IMR-90 (cell line): ENCODE measurements at regions not wholly inside any gene's neighbourhood (a gene's known extent, or its start where the extent isn't known, plus 50 kb on each side); places are given as distances from the start of the nearest gene placed in this dataset.
A peak's percentile ranks its signal among the peaks of the same experiment; 100 is the strongest.

ENCODE experiments used
- ATAC-seq: fragments of 200-7000 bp; cut with Tn5 transposase; 2 replicates; pipeline ENCODE4 v1.9.1; 2020; ENCODE audit warnings: low read depth, mild to moderate bottlenecking, moderate library complexity
- BruUV-seq: library from RNA; stranded (reverse); fragments of 400-500 nt; replicated peaks from 2 replicates; lab custom pipeline; 2021; lab: Mats Ljungman, UMichigan
- CTCF ChIA-PET: fragments of 300-600 bp; formaldehyde crosslinking; extraction: SDS; loops from one replicate; lab custom pipeline; 2021; ENCODE audit warnings: antibody characterized with exemption; lab: Yijun Ruan, JAX
- POLR2A ChIA-PET: fragments of 300-600 bp; sonication (Branson Sonifier 250); formaldehyde crosslinking; loops from one replicate; lab custom pipeline; 2022; ENCODE audit warnings: antibody characterized with exemption; ENCODE audit not compliant: unreplicated experiment; lab: Charles Lee
- DNase-seq: peaks from one replicate; pipeline ENCODE4 v3.0.0; 2013
- H2AFZ ChIP-seq: replicated peaks from 2 replicates; pipeline ENCODE3; 2013; ENCODE audit warnings: low read length, mild to moderate bottlenecking; ENCODE audit not compliant: poor library complexity
- H2AK5ac ChIP-seq: 2 replicates; pipeline ENCODE4 v1.6.1; 2013; ENCODE audit warnings: low read depth, low read length, inconsistent platforms
- H2AK9ac ChIP-seq: replicated peaks from 2 replicates; pipeline ENCODE3; 2013; ENCODE audit warnings: mild to moderate bottlenecking, low read depth, low read length, moderate library complexity; ENCODE audit not compliant: poor library complexity
- H2BK120ac ChIP-seq: 2 replicates; pipeline ENCODE4 v1.6.1; 2013; ENCODE audit warnings: low read depth, low read length, inconsistent platforms
- H2BK15ac ChIP-seq: 3 replicates; pipeline ENCODE4 v1.6.1; 2013; ENCODE audit warnings: low read depth, low read length, inconsistent platforms
- H2BK20ac ChIP-seq: 2 replicates; pipeline ENCODE4 v1.6.1; 2013; ENCODE audit warnings: low read depth, mild to moderate bottlenecking, inconsistent platforms, low read length, moderate library complexity
- H2BK5ac ChIP-seq: 2 replicates; pipeline ENCODE4 v1.6.1; 2013; ENCODE audit warnings: mild to moderate bottlenecking, low read depth, low read length, inconsistent platforms; ENCODE audit not compliant: poor library complexity, severe bottlenecking
- H3K14ac ChIP-seq: replicated peaks from 2 replicates; pipeline ENCODE4 v1.6.1; 2013; ENCODE audit warnings: low read depth, low read length, inconsistent platforms
- H3K18ac ChIP-seq: 2 replicates; pipeline ENCODE4 v1.6.1; 2013; ENCODE audit warnings: low read depth, low read length, control low read depth
- H3K23ac ChIP-seq: 2 replicates; pipeline ENCODE4 v1.6.1; 2013; ENCODE audit warnings: low read depth, low read length, inconsistent platforms
- H3K27ac ChIP-seq: 2 replicates; pipeline ENCODE4 v1.5.1; 2013; ENCODE audit warnings: mild to moderate bottlenecking, control low read depth, low read length; ENCODE audit not compliant: insufficient read depth
- H3K27me3 ChIP-seq: 2 replicates; pipeline ENCODE4 v1.6.1; 2013; ENCODE audit warnings: low read length; ENCODE audit not compliant: control insufficient read depth, insufficient read depth
- H3K36me3 ChIP-seq: 2 replicates; pipeline ENCODE4 v1.6.1; 2013; ENCODE audit warnings: low read length, mixed read lengths; ENCODE audit not compliant: control insufficient read depth, insufficient read depth
- H3K4ac ChIP-seq: 2 replicates; pipeline ENCODE4 v1.6.1; 2013; ENCODE audit warnings: low read depth, low read length, inconsistent platforms
- H3K4me1 ChIP-seq: 2 replicates; pipeline ENCODE4 v1.6.1; 2013; ENCODE audit warnings: low read length, mixed read lengths; ENCODE audit not compliant: control insufficient read depth, insufficient read depth
- H3K4me2 ChIP-seq: 2 replicates; pipeline ENCODE4 v1.6.1; 2013; ENCODE audit warnings: low read depth, mild to moderate bottlenecking, control low read depth, low read length, moderate library complexity
- H3K4me3 ChIP-seq: 2 replicates; pipeline ENCODE4 v1.5.1; 2013; ENCODE audit warnings: low read depth, mild to moderate bottlenecking, control low read depth, low read length, moderate library complexity; ENCODE audit not compliant: insufficient read depth
- H3K56ac ChIP-seq: 2 replicates; pipeline ENCODE4 v1.6.1; 2013; ENCODE audit warnings: low read length, inconsistent platforms; ENCODE audit not compliant: insufficient read depth; ENCODE audit errors: extremely low read depth
- H3K79me1 ChIP-seq, 2 experiments: 2 replicates each; pipeline ENCODE4 v1.6.1; 2013; ENCODE audit warnings: low read length in 2 of 2, inconsistent platforms in 1 of 2, low read depth in 1 of 2
- H3K9ac ChIP-seq: 2 replicates; pipeline ENCODE4 v1.6.1; 2013; ENCODE audit warnings: low read depth, low read length, control low read depth
- H3K9me1 ChIP-seq: 2 replicates; pipeline ENCODE4 v1.6.1; 2013; ENCODE audit warnings: low read length, inconsistent platforms; ENCODE audit not compliant: insufficient read depth
- H3K9me3 ChIP-seq: 2 replicates; pipeline ENCODE4 v1.6.1; 2013; ENCODE audit warnings: low read length; ENCODE audit not compliant: control insufficient read depth, insufficient read depth
- H4K20me1 ChIP-seq: 2 replicates; pipeline ENCODE4 v1.6.1; 2013; ENCODE audit warnings: low read length, inconsistent platforms; ENCODE audit not compliant: insufficient read depth
- H4K5ac ChIP-seq: 2 replicates; pipeline ENCODE4 v1.6.1; 2013; ENCODE audit warnings: mild to moderate bottlenecking, low read depth, low read length, control low read depth
- H4K8ac ChIP-seq, 2 experiments: 2 replicates each; pipeline ENCODE4 v1.6.1; 2013; ENCODE audit warnings: low read depth in 2 of 2, low read length in 2 of 2, control low read depth in 1 of 2, inconsistent platforms in 1 of 2
- H4K91ac ChIP-seq: 2 replicates; pipeline ENCODE4 v1.6.1; 2013; ENCODE audit warnings: low read depth, low read length, inconsistent platforms; ENCODE audit not compliant: insufficient read depth
- BHLHE40 ChIP-seq: fragments of 150-350 bp; IDR thresholded peaks from 2 replicates; pipeline ENCODE4 v1.6.1; 2016; ENCODE audit warnings: mild to moderate bottlenecking, low read depth, low read length
- CEBPB ChIP-seq: IDR thresholded peaks from 2 replicates; pipeline ENCODE4 v1.6.1; 2012; ENCODE audit warnings: low read depth, low read length, improper control_type of control experiment
- CHD1 ChIP-seq: IDR thresholded peaks from 2 replicates; pipeline ENCODE4 v1.6.1; 2012; ENCODE audit warnings: low read depth, low read length, improper control_type of control experiment
- FOS ChIP-seq: fragments of 150-350 bp; IDR thresholded peaks from 2 replicates; pipeline ENCODE4 v1.6.1; 2016; ENCODE audit warnings: low read depth, low read length
- MAFK ChIP-seq: IDR thresholded peaks from 2 replicates; pipeline ENCODE4 v1.6.1; 2012; ENCODE audit warnings: low read depth, low read length, improper control_type of control experiment
- MAZ ChIP-seq: IDR thresholded peaks from 2 replicates; pipeline ENCODE4 v1.6.1; 2012; ENCODE audit warnings: low read depth, mild to moderate bottlenecking, low read length, improper control_type of control experiment, moderate library complexity, borderline replicate concordance
- MXI1 ChIP-seq: IDR thresholded peaks from 2 replicates; pipeline ENCODE4 v1.6.1; 2012; ENCODE audit warnings: low read depth, mild to moderate bottlenecking, low read length, moderate library complexity, borderline replicate concordance
- NFE2L2 ChIP-seq: fragments of 150-350 bp; IDR thresholded peaks from 2 replicates; pipeline ENCODE4 v1.6.1; 2016; ENCODE audit warnings: low read depth, mild to moderate bottlenecking, low read length
- POLR2A ChIP-seq: IDR thresholded peaks from 2 replicates; pipeline ENCODE4 v1.6.1; 2012; ENCODE audit warnings: mild to moderate bottlenecking, low read depth, low read length
- RAD21 ChIP-seq: IDR thresholded peaks from 2 replicates; pipeline ENCODE4 v1.6.1; 2012; ENCODE audit warnings: low read length, improper control_type of control experiment
- RCOR1 ChIP-seq: IDR thresholded peaks from 2 replicates; pipeline ENCODE4 v1.6.1; 2012; ENCODE audit warnings: mild to moderate bottlenecking, low read length, improper control_type of control experiment; ENCODE audit not compliant: insufficient replicate concordance
- RFX5 ChIP-seq: IDR thresholded peaks from 2 replicates; pipeline ENCODE4 v1.8.0; 2012; ENCODE audit warnings: low read depth, mild to moderate bottlenecking, low read length, moderate library complexity
- SMC3 ChIP-seq: fragments of 150-350 bp; IDR thresholded peaks from 2 replicates; pipeline ENCODE4 v1.6.1; 2016; ENCODE audit warnings: low read depth, mild to moderate bottlenecking, antibody characterized with exemption, low read length, moderate library complexity
- WGBS, 2 experiments: methylation state at CpG; one replicate each; pipeline versions ENCODE4 v1.1.5 to v1.1.7; 2013; ENCODE audit warnings: missing lambda C conversion rate in 2 of 2; ENCODE audit not compliant: insufficient read length in 1 of 2; ENCODE audit errors: extremely low coverage in 2 of 2; 5-methylcytosine and 5-hydroxymethylcytosine counted together
- dilution Hi-C: fragments of 300-500 bp; cut with HindIII; formaldehyde crosslinking; loops from one replicate; pipeline ENCODE4 v1.14.3; 2018; ENCODE audit warnings: low sequenced_read_pairs; ENCODE audit not compliant: unreplicated experiment
- in situ Hi-C: fragments of 300-500 bp; cut with MboI; formaldehyde crosslinking; loops from 3 replicates; pipeline ENCODE4 v1.14.3; 2019; ENCODE audit warnings: low sequenced_read_pairs, inconsistent platforms, mixed read lengths
- intact Hi-C: fragments of 100-400 bp; cut with micrococcal nuclease; formaldehyde crosslinking; loops from 2 replicates; pipeline ENCODE4 v1.10.0; 2022
- TF ChIP-seq, protein P1 (sequence below): fragments of 150-350 bp; IDR thresholded peaks from 2 replicates; pipeline ENCODE4 v1.6.1; 2017; ENCODE audit warnings: mild to moderate bottlenecking, antibody characterized with exemption, low read length, low read depth
- TF ChIP-seq, protein P2 (sequence below): fragments of 150-350 bp; IDR thresholded peaks from 2 replicates; pipeline ENCODE4 v1.6.1; 2016; ENCODE audit warnings: low read depth, mild to moderate bottlenecking, low read length, moderate library complexity, borderline replicate concordance
- TF ChIP-seq, protein P3 (sequence below): conservative IDR thresholded peaks from 2 replicates; pipeline ENCODE4 v1.5.1; 2012; ENCODE audit warnings: mild to moderate bottlenecking, low read depth, low read length, improper control_type of control experiment

DNA sequence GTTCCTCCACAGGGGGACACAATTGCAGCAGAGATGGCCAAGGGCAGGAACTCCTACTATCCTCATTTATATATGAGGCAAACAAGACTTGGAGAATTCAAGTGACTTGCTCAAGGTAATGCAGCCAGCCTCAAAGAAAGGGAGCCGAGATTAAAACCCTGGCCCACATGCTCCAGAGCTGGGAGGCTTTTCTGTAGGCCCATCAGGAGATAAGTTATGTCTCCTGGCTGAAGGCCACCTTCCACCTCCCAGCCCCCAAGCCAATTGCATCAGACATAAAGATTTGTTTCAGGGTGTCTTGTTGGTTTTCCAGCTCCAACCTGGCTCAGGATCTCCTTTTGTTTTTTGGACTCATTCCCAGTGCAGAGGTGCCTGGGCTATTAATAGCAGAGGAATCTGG is 59.5 kb downstream of the SMIM38 start:
- no peaks in the 10 kb centered on the region for H3K36me3 ChIP-seq
- in situ Hi-C loops (no loop called here), intact Hi-C loops (no loop called here), dilution Hi-C loops (no loop called here)
- H3K14ac ChIP-seq, result 0 out of 2 replicates have a peak overlapping the region, but pooled peaks have one; percentile 17
- no TSS peak for BruUV-seq
- H4K20me1 ChIP-seq, result 0 out of 2 replicates have a peak, but pooled peaks cover 5% of the 10 kb centered on the region
- H4K91ac ChIP-seq, result no peak overlapping the region
- TF ChIP-seq, protein P1, sequence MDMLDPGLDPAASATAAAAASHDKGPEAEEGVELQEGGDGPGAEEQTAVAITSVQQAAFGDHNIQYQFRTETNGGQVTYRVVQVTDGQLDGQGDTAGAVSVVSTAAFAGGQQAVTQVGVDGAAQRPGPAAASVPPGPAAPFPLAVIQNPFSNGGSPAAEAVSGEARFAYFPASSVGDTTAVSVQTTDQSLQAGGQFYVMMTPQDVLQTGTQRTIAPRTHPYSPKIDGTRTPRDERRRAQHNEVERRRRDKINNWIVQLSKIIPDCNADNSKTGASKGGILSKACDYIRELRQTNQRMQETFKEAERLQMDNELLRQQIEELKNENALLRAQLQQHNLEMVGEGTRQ, result no peak
- no peak for TF ChIP-seq RCOR1
- TF ChIP-seq SMC3, result no peak
- no peak for TF ChIP-seq BHLHE40
- TF ChIP-seq CEBPB, result no peak
- TF ChIP-seq CHD1, result no peak
- no peak for TF ChIP-seq POLR2A
- no peak for TF ChIP-seq MXI1
- no peak for TF ChIP-seq MAFK
- no peak for TF ChIP-seq RFX5
- TF ChIP-seq, protein P2, sequence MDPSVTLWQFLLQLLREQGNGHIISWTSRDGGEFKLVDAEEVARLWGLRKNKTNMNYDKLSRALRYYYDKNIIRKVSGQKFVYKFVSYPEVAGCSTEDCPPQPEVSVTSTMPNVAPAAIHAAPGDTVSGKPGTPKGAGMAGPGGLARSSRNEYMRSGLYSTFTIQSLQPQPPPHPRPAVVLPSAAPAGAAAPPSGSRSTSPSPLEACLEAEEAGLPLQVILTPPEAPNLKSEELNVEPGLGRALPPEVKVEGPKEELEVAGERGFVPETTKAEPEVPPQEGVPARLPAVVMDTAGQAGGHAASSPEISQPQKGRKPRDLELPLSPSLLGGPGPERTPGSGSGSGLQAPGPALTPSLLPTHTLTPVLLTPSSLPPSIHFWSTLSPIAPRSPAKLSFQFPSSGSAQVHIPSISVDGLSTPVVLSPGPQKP, result no peak
- no peak for TF ChIP-seq FOS
- TF ChIP-seq, protein P3, sequence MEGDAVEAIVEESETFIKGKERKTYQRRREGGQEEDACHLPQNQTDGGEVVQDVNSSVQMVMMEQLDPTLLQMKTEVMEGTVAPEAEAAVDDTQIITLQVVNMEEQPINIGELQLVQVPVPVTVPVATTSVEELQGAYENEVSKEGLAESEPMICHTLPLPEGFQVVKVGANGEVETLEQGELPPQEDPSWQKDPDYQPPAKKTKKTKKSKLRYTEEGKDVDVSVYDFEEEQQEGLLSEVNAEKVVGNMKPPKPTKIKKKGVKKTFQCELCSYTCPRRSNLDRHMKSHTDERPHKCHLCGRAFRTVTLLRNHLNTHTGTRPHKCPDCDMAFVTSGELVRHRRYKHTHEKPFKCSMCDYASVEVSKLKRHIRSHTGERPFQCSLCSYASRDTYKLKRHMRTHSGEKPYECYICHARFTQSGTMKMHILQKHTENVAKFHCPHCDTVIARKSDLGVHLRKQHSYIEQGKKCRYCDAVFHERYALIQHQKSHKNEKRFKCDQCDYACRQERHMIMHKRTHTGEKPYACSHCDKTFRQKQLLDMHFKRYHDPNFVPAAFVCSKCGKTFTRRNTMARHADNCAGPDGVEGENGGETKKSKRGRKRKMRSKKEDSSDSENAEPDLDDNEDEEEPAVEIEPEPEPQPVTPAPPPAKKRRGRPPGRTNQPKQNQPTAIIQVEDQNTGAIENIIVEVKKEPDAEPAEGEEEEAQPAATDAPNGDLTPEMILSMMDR, result no peak
- no peak for TF ChIP-seq NFE2L2
- TF ChIP-seq MAZ, result no peak
- no peak for TF ChIP-seq RAD21
- H4K5ac ChIP-seq, result no peak overlapping the region
- ChIA-PET CTCF (no interaction called here), POLR2A (no interaction called here)
- no peak overlapping the region; the same call in 1 of the 2 replicates for H3K4ac ChIP-seq
- no peak overlapping the region for H2BK5ac ChIP-seq
- no peak overlapping the region for H3K4me3 ChIP-seq
- ATAC-seq (no peak), DNase-seq (no peak)
- H3K56ac ChIP-seq, result no peak overlapping the region
- H2AFZ ChIP-seq, result no peak overlapping the region
- no peaks in the 10 kb centered on the region for H3K9me3 ChIP-seq
- no peak overlapping the region for H3K27ac ChIP-seq
- 100% methylated on average over 1 of the region's 1 CpG; no CpG with 5 or more reads in 1 of the 2 experiments for WGBS, 2 experiments
- H3K79me1 ChIP-seq, result no peaks in the 10 kb centered on the region
- no peak overlapping the region for H2BK15ac ChIP-seq
- peak overlapping the region; percentile 81; the same call in 1 of the 2 replicates for H2BK20ac ChIP-seq
- H3K27me3 ChIP-seq, result peaks cover 13% of the 10 kb centered on the region; the same call in 1 of the 2 replicates
- H4K8ac ChIP-seq, result no peak overlapping the region
- no peak overlapping the region for H3K4me2 ChIP-seq
- H2AK9ac ChIP-seq, result no peak overlapping the region
- no peak overlapping the region for H3K18ac ChIP-seq
- no peak overlapping the region for H3K9ac ChIP-seq
- H3K23ac ChIP-seq, result no peak overlapping the region
- peaks cover 15% of the 10 kb centered on the region for H3K4me1 ChIP-seq
- no peak overlapping the region; the same call in 1 of the 2 replicates for H2BK120ac ChIP-seq
- H3K9me1 ChIP-seq, result peaks cover 10% of the 10 kb centered on the region; the same call in 1 of the 2 replicates
- H2AK5ac ChIP-seq, result no peak overlapping the region; the same call in 1 of the 2 replicates
